Mammary epithelial cell (primary cell): ENCODE measurements at regions not wholly inside any gene's neighbourhood (a gene's known extent, or its start where the extent isn't known, plus 50 kb on each side); places are given as distances from the start of the nearest gene placed in this dataset.
"Not testable (repeated sequence)": the region's sequence is repeated elsewhere in the genome, so short reads cannot be mapped to it uniquely, and the experiment has no call there.

Experiments used
- CTCF ChIP-seq, 2 donors: IDR thresholded peaks in 1 of 2; conservative IDR thresholded peaks in 1 of 2; 2 replicates each; pipeline ENCODE4 v1.5.1; 2011 to 2012; ENCODE audit warnings: inconsistent platforms in 2 of 2, low read length in 2 of 2, mild to moderate bottlenecking in 2 of 2, control low read depth in 1 of 2, low read depth in 1 of 2; ENCODE audit not compliant: insufficient read depth in 1 of 2; ENCODE audit errors: extremely low read depth in 1 of 2
- EZH2 ChIP-seq: IDR thresholded peaks from 2 replicates; pipeline ENCODE4 v1.6.1; 2012; ENCODE audit warnings: low read length, inconsistent platforms, borderline replicate concordance

GRCh38 chr1:120524416-120524815 is 109.6 kb downstream of the NBPF8 start:
- not testable (repeated sequence) for TF ChIP-seq CTCF (conservative IDR thresholded peaks at IDR 0.05 in 1 of 2, IDR thresholded peaks at IDR 0.05 in 1 of 2; ENCODE audit: extremely low read depth in 1 of 2, insufficient read depth in 1 of 2, low read depth in 1 of 2, low read length in 2 of 2); EZH2
